Neuronal stem cell (in vitro differentiated cells): ENCODE measurements at regions not wholly inside any gene's neighbourhood (a gene's known extent, or its start where the extent isn't known, plus 50 kb on each side); places are given as distances from the start of the nearest gene placed in this dataset.

Experiments
- DNase-seq: peaks from one replicate; pipeline ENCODE4 v3.0.0-alpha.2; 2013; ENCODE audit warnings: low spot score
- H2AFZ ChIP-seq: one replicate; pipeline ENCODE4 v1.6.1; 2013; ENCODE audit warnings: mild to moderate bottlenecking, low read length, inconsistent platforms
- H2AK5ac ChIP-seq: 2 replicates; pipeline ENCODE4 v1.6.1; 2013; ENCODE audit warnings: low read depth, mild to moderate bottlenecking, inconsistent platforms, low read length, moderate library complexity, mixed read lengths
- H2BK120ac ChIP-seq: 2 replicates; pipeline ENCODE4 v1.6.1; 2013; ENCODE audit warnings: low read depth, mild to moderate bottlenecking, inconsistent platforms, low read length, moderate library complexity, mixed read lengths
- H2BK12ac ChIP-seq: one replicate; pipeline ENCODE4 v1.6.1; 2013; ENCODE audit warnings: low read length, inconsistent platforms
- H2BK15ac ChIP-seq: 2 replicates; pipeline ENCODE4 v1.6.1; 2013; ENCODE audit warnings: mild to moderate bottlenecking, low read length, inconsistent platforms, mixed read lengths
- H2BK5ac ChIP-seq: one replicate; pipeline ENCODE4 v1.6.1; 2013; ENCODE audit warnings: inconsistent platforms, mild to moderate bottlenecking, low read length, moderate library complexity
- H3K14ac ChIP-seq: one replicate; pipeline ENCODE4 v1.6.1; 2013; ENCODE audit warnings: low read length, inconsistent platforms
- H3K18ac ChIP-seq: 2 replicates; pipeline ENCODE4 v1.6.1; 2013; ENCODE audit warnings: low read length, inconsistent platforms
- H3K23ac ChIP-seq: 2 replicates; pipeline ENCODE4 v1.6.1; 2013; ENCODE audit warnings: low read depth, mild to moderate bottlenecking, mixed read lengths, low read length, inconsistent platforms; ENCODE audit not compliant: poor library complexity
- H3K27ac ChIP-seq: replicated peaks from 3 replicates; pipeline ENCODE4 v1.5.1; 2013; ENCODE audit warnings: low read length, inconsistent platforms
- H3K27me3 ChIP-seq, 3 experiments: 2 replicates each; pipeline ENCODE4 v1.6.1; 2013; ENCODE audit warnings: low read length in 3 of 3, mild to moderate bottlenecking in 2 of 3, inconsistent platforms in 1 of 3, low read depth in 1 of 3, mixed read lengths in 1 of 3, moderate library complexity in 1 of 3; ENCODE audit not compliant: control insufficient read depth in 3 of 3, insufficient read depth in 3 of 3
- H3K36me3 ChIP-seq, 2 donors: replicated peaks in 1 of 2; 2 replicates each; pipeline ENCODE4 v1.6.1; 2013; ENCODE audit warnings: low read length in 2 of 2; ENCODE audit not compliant: control insufficient read depth in 2 of 2, insufficient read depth in 2 of 2
- H3K4ac ChIP-seq: 2 replicates; pipeline ENCODE4 v1.6.1; 2013; ENCODE audit warnings: inconsistent platforms, mild to moderate bottlenecking, low read length, moderate library complexity
- H3K4me1 ChIP-seq, 2 donors: 1 replicate in 1 of 2; 2 replicates in 1 of 2; pipeline ENCODE4 v1.6.1; 2013; ENCODE audit warnings: low read length in 2 of 2, low read depth in 1 of 2; ENCODE audit not compliant: control insufficient read depth in 2 of 2, insufficient read depth in 1 of 2
- H3K4me2 ChIP-seq: one replicate; pipeline ENCODE4 v1.6.1; 2013; ENCODE audit warnings: mild to moderate bottlenecking, low read length, inconsistent platforms; ENCODE audit not compliant: insufficient read depth, poor library complexity, severe bottlenecking
- H3K4me3 ChIP-seq, 2 donors: 2 replicates each; pipeline ENCODE4 v1.5.1; 2013; ENCODE audit warnings: low read length in 2 of 2, mild to moderate bottlenecking in 2 of 2, inconsistent platforms in 1 of 2, moderate library complexity in 1 of 2
- H3K79me1 ChIP-seq: one replicate; pipeline ENCODE4 v1.6.1; 2013; ENCODE audit warnings: low read depth, mild to moderate bottlenecking, inconsistent platforms, low read length, moderate library complexity
- H3K9ac ChIP-seq: one replicate; pipeline ENCODE4 v1.6.1; 2013; ENCODE audit warnings: mild to moderate bottlenecking, low read depth, low read length, inconsistent platforms; ENCODE audit not compliant: poor library complexity
- H3K9me3 ChIP-seq, 2 donors: replicated peaks in 1 of 2; 2 replicates each; pipeline versions ENCODE3 to v1.6.1; 2013; ENCODE audit warnings: low read length in 2 of 2, mild to moderate bottlenecking in 2 of 2, inconsistent platforms in 1 of 2, low read depth in 1 of 2, mixed read lengths in 1 of 2, moderate library complexity in 1 of 2; ENCODE audit not compliant: control insufficient read depth in 2 of 2, insufficient read depth in 1 of 2
- H4K8ac ChIP-seq: one replicate; pipeline ENCODE4 v1.6.1; 2013; ENCODE audit warnings: low read depth, mild to moderate bottlenecking, inconsistent platforms, low read length, moderate library complexity
- H4K91ac ChIP-seq: one replicate; pipeline ENCODE4 v1.6.1; 2013; ENCODE audit warnings: low read length, low read depth, mild to moderate bottlenecking, inconsistent platforms; ENCODE audit not compliant: poor library complexity
- WGBS, 2 donors: extraction: QIAGEN DNeasy Blood & Tissue Kit; methylation state at CpG; one replicate each; pipeline ENCODE4 v1.1.7; 2013; ENCODE audit warnings: missing lambda C conversion rate in 2 of 2, mixed read lengths in 1 of 2; ENCODE audit not compliant: insufficient read length in 2 of 2, insufficient replicate concordance in 1 of 2; ENCODE audit errors: extremely low coverage in 2 of 2; 5-methylcytosine and 5-hydroxymethylcytosine counted together

DNA sequence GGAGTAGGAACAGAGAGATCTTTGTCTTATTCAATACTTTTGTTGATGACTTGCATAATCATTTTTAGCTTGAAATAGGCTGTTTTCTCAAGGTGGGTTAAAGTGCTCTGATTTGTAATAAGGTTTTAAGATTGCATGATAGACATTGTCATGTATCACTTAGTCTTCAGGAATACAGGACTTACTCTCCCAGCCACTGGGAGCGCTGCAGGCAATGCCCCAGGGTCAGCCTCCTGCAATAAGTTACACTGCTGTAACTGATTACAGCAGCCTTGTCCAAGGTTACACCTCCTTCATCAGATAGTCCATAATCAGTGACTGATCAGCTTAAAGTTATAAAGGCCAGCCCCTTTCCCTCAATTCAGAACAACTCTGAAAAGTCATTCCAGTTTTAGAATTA, 218.6 kb downstream of the ESM1 start:
- no peak overlapping the region for H3K18ac ChIP-seq
- no peaks in the 10 kb centered on the region for H3K9me3 ChIP-seq
- no CpG with 5 or more reads among the region's 1 CpG for WGBS, 2 donors

GRCh38 chr5:54765165-54766028, 220.0 kb downstream of the ESM1 start:
- H4K91ac ChIP-seq, result no peak overlapping the region
- H4K8ac ChIP-seq, result no peak overlapping the region
- no peak overlapping the region for H3K18ac ChIP-seq
- H3K23ac ChIP-seq, result no peak overlapping the region
- H3K9me3 ChIP-seq, result no peaks in the 10 kb centered on the region
- no CpG with 5 or more reads among the region's 5 CpGs for WGBS, 2 donors
- no peaks in the 10 kb centered on the region for H3K36me3 ChIP-seq
- H3K4ac ChIP-seq, result no peak overlapping the region
- no peak overlapping the region for H2BK5ac ChIP-seq
- DNase-seq, result no peak
- H3K9ac ChIP-seq, result no peak overlapping the region
- H3K14ac ChIP-seq, result no peak overlapping the region
- no peak overlapping the region for H3K27ac ChIP-seq
- H2BK120ac ChIP-seq, result no peak overlapping the region
- peaks cover 0 to 3% of the 10 kb centered on the region in 2 donors for H3K4me1 ChIP-seq
- no peak overlapping the region for H2AFZ ChIP-seq
- H2BK15ac ChIP-seq, result no peak overlapping the region
- H3K4me3 ChIP-seq, result no peak overlapping the region
- H3K27me3 ChIP-seq, result peaks cover 0 to 2% (median 0%) of the 10 kb centered on the region in 3 experiments
- H3K79me1 ChIP-seq, result no peaks in the 10 kb centered on the region
- no peak overlapping the region for H2AK5ac ChIP-seq
- no peak overlapping the region for H2BK12ac ChIP-seq
- H3K4me2 ChIP-seq, result no peak overlapping the region

More for the DNA sequence above, 218.6 kb downstream of the ESM1 start:
- H3K4me1 ChIP-seq, result no peaks in the 10 kb centered on the region
- no peak overlapping the region for H2BK5ac ChIP-seq
- H2BK120ac ChIP-seq, result no peak overlapping the region
- H3K4me2 ChIP-seq, result no peak overlapping the region
- H2BK15ac ChIP-seq, result no peak overlapping the region
- no peak overlapping the region for H2BK12ac ChIP-seq
- no peak overlapping the region for H3K4me3 ChIP-seq
- H3K36me3 ChIP-seq, result no peaks in the 10 kb centered on the region
- no peak for DNase-seq
- no peak overlapping the region for H3K27ac ChIP-seq
- no peak overlapping the region for H3K9ac ChIP-seq
- peaks cover 0 to 2% (median 0%) of the 10 kb centered on the region in 3 experiments for H3K27me3 ChIP-seq
- H3K23ac ChIP-seq, result no peak overlapping the region
- no peak overlapping the region for H4K91ac ChIP-seq
- H4K8ac ChIP-seq, result no peak overlapping the region
- H2AK5ac ChIP-seq, result no peak overlapping the region
- H3K79me1 ChIP-seq, result no peaks in the 10 kb centered on the region
- H2AFZ ChIP-seq, result no peak overlapping the region
- no peak overlapping the region for H3K4ac ChIP-seq
- H3K14ac ChIP-seq, result no peak overlapping the region

DNA sequence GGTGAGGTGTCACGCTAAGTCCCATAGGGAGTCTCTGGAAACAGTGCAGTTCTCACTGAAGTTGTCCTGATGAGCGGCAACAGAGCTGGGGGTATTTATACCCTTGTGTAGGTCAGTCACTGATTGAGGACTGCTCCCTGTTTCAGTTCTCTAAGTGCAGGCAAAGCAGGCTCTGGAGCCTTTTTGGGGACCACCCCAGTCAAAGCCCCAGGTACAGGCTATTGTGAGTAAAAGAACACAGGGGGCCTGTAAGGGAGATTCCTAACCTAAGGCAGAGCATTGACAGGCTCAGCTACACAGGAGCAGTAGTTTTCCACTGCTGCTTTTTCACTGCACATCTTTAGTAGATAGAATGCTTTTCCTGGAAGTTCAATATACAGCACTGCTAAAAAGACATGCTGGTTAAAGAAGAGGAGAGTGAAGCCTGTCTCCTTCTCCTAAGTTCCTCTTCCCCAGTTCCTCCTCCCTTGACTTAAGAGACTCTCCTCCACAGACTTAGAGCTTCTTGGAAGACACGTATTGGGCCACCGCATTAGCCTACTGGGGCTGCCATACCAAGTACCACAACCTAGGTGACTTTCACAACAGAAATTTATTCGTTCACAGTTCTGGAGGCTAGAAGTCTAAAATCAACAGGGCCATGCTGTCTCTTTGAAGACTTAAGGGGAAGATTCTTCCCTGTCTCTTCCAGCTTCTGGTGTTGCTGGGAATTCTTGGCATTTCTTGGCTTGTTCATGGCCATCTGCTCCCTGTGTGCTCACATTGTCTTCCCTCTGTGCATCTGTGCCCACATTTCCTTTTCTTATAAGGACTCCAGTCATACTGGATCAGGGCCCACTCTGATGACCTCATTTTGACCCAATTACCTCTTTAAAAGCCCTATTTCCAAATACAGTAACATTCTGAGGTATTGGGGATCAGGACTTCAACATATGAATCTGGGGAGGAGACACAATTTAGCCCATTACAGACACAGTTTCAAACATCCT, 221.0 kb downstream of the ESM1 start:
- Histone ChIP-seq H3K18ac (no peak overlapping the region), H2BK120ac (no peak overlapping the region), H2AFZ (no peak overlapping the region), H3K4me1 (peaks cover 0 to 3% of the 10 kb centered on the region in 2 donors), H3K79me1 (no peaks in the 10 kb centered on the region), H3K4ac (no peak overlapping the region), H3K9me3 (no peaks in the 10 kb centered on the region), H3K14ac (no peak overlapping the region), H2BK12ac (no peak overlapping the region), H3K4me3 (no peak overlapping the region), H3K23ac (no peak overlapping the region), H4K8ac (no peak overlapping the region), H4K91ac (no peak overlapping the region), H2AK5ac (no peak overlapping the region), H2BK5ac (no peak overlapping the region), H3K9ac (no peak overlapping the region), H3K27me3 (peaks cover 0 to 2% (median 0%) of the 10 kb centered on the region in 3 experiments), H3K27ac (no peak overlapping the region), H2BK15ac (no peak overlapping the region), H3K36me3 (no peaks in the 10 kb centered on the region), H3K4me2 (no peak overlapping the region)
- no peak for DNase-seq
- WGBS, 2 donors, result no CpG with 5 or more reads among the region's 5 CpGs
